ENCODE measurements at regions not wholly inside any gene's neighbourhood (a gene's known extent, or its start where the extent isn't known, plus 50 kb on each side); places are given as distances from the start of the nearest gene placed in this dataset.

- no peak for DNase-seq
- Mint-ChIP-seq H3K4me3 (ENCODE audit: low read depth, unreplicated experiment) (no peak overlapping the region), H3K4me1 (ENCODE audit: low read depth, unreplicated experiment) (no peaks in the 10 kb centered on the region), H3K27ac (ENCODE audit: unreplicated experiment) (no peak overlapping the region), H3K9me3 (ENCODE audit: low read depth, unreplicated experiment) (peaks cover 12% of the 10 kb centered on the region), H3K36me3 (ENCODE audit: insufficient read depth, unreplicated experiment) (no peaks in the 10 kb centered on the region), H3K27me3 (ENCODE audit: unreplicated experiment) (peaks cover 61% of the 10 kb centered on the region)
- intact Hi-C loops (cut with micrococcal nuclease; ENCODE audit: unreplicated experiment): no loop called here
- CTCF ChIA-PET: interaction anchor here (0.6 kb wide), 1 partner anchor 264 kb away, joined by 3 read pairs; no protein-coding TSS in a partner anchor
- TF ChIP-seq CTCF (IDR thresholded peaks at IDR 0.05; ENCODE audit: unreplicated experiment): no peak
- no TSS peak for BruUV-seq (replicated peaks)
These were observed 57.6 kb upstream of the LHX1 start for GRCh38 chr17:36879624-36880131.

- TF ChIP-seq CTCF (IDR thresholded peaks at IDR 0.05; ENCODE audit: unreplicated experiment): no peak
- intact Hi-C loops (cut with micrococcal nuclease; ENCODE audit: unreplicated experiment): no loop called here
- H3K9me3 Mint-ChIP-seq (ENCODE audit: low read depth, unreplicated experiment): peaks cover 12% of the 10 kb centered on the region
- no peak overlapping the region for H3K27ac Mint-ChIP-seq (ENCODE audit: unreplicated experiment)
- CTCF ChIA-PET: no interaction called here
- no peaks in the 10 kb centered on the region for H3K4me1 Mint-ChIP-seq (ENCODE audit: low read depth, unreplicated experiment)
- no peaks in the 10 kb centered on the region for H3K36me3 Mint-ChIP-seq (ENCODE audit: insufficient read depth, unreplicated experiment)
- no TSS peak for BruUV-seq (replicated peaks)
- H3K4me3 Mint-ChIP-seq (ENCODE audit: low read depth, unreplicated experiment): no peak overlapping the region
- DNase-seq: no peak
- peaks cover 61% of the 10 kb centered on the region for H3K27me3 Mint-ChIP-seq (ENCODE audit: unreplicated experiment)
These were observed 56.9 kb upstream of the LHX1 start for GRCh38 chr17:36880268-36880905.

GRCh38 chr17:36881323-36881722, 56.0 kb upstream of the LHX1 start:
- H3K27ac Mint-ChIP-seq (ENCODE audit: unreplicated experiment): no peak overlapping the region
- H3K36me3 Mint-ChIP-seq (ENCODE audit: insufficient read depth, unreplicated experiment): no peaks in the 10 kb centered on the region
- H3K27me3 Mint-ChIP-seq (ENCODE audit: unreplicated experiment): peaks cover 64% of the 10 kb centered on the region
- BruUV-seq (replicated peaks): no TSS peak
- peaks cover 12% of the 10 kb centered on the region for H3K9me3 Mint-ChIP-seq (ENCODE audit: low read depth, unreplicated experiment)
- H3K4me3 Mint-ChIP-seq (ENCODE audit: low read depth, unreplicated experiment): no peak overlapping the region
- intact Hi-C loops (cut with micrococcal nuclease; ENCODE audit: unreplicated experiment): no loop called here
- CTCF ChIA-PET: no interaction called here
- TF ChIP-seq CTCF (IDR thresholded peaks at IDR 0.05; ENCODE audit: unreplicated experiment): no peak
- H3K4me1 Mint-ChIP-seq (ENCODE audit: low read depth, unreplicated experiment): no peaks in the 10 kb centered on the region
- no peak for DNase-seq

- no peak overlapping the region for H3K27ac Mint-ChIP-seq (ENCODE audit: unreplicated experiment)
- BruUV-seq (replicated peaks): no TSS peak
- TF ChIP-seq CTCF (IDR thresholded peaks at IDR 0.05; ENCODE audit: unreplicated experiment): no peak
These were observed 52.7 kb upstream of the LHX1 start for GRCh38 chr17:36884495-36885152.

More at GRCh38 chr17:36884495-36885152, 52.7 kb upstream of the LHX1 start:
- H3K4me3 Mint-ChIP-seq (ENCODE audit: low read depth, unreplicated experiment): no peak overlapping the region
- intact Hi-C loops (cut with micrococcal nuclease; ENCODE audit: unreplicated experiment): no loop called here
- H3K9me3 Mint-ChIP-seq (ENCODE audit: low read depth, unreplicated experiment): peaks cover 15% of the 10 kb centered on the region
- CTCF ChIA-PET: no interaction called here
- H3K4me1 Mint-ChIP-seq (ENCODE audit: low read depth, unreplicated experiment): no peaks in the 10 kb centered on the region
- no peak for DNase-seq
- peaks cover 82% of the 10 kb centered on the region for H3K27me3 Mint-ChIP-seq (ENCODE audit: unreplicated experiment)
- no peaks in the 10 kb centered on the region for H3K36me3 Mint-ChIP-seq (ENCODE audit: insufficient read depth, unreplicated experiment)

All from Calu3 (cell line).